NCI-H748 treated with DMSO at 0.1 percent for 48 hours (cell line): ENCODE measurements at regions not wholly inside any gene's neighbourhood (a gene's known extent, or its start where the extent isn't known, plus 50 kb on each side); places are given as distances from the start of the nearest gene placed in this dataset.

Source experiments
- DNase-seq: peaks from one replicate; lab custom pipeline; 2025; lab: John Stamatoyannopoulos, UW

DNA sequence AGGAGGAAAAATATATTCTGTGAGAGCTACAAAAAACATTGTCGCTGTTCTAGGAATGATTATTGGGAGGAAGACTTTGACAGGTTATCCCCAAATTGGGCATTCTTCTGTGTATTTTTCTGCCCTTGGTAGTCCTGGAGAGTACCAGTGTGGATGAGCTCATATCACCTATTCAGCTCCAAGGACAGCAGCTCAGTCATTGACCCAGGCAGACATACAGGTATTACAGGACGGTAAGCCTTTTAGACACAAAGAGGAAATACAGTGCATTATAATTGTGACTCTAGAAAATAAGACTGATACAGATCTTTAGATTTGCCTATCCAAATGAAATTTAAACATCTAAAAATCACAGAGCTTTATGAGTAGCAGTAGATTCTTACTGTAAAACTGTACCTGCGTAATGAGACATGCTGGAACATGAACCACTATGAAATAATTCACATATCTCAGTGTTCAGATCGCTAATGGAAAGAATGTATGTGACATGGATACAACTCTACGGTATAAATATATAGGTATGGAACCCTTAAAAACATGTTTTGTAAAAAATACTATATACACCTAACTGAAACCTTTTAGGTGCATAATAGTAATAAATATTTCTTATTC, 56.0 kb downstream of the PLK2 start:
- DNase-seq: no peak

DNA sequence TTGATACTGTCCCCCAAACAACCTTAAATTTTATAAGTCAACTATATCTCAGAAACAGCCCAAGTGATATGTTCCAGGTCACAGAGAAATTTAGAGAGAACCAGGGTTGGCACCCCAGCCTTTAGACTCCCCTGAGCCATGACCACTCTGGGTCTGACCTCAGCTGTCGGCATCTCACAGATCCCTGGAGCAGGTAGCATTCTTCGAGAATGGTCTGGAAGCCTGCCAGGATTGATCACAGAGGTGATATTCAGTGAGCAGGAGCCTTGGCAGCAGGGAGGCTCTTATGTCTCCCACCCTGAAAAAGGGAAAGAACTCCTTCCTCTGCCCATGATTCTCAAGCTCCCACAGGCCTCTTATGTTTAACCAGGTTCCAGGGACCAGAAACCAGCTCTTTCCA, 58.2 kb downstream of the PLK2 start:
- no peak for DNase-seq

DNA sequence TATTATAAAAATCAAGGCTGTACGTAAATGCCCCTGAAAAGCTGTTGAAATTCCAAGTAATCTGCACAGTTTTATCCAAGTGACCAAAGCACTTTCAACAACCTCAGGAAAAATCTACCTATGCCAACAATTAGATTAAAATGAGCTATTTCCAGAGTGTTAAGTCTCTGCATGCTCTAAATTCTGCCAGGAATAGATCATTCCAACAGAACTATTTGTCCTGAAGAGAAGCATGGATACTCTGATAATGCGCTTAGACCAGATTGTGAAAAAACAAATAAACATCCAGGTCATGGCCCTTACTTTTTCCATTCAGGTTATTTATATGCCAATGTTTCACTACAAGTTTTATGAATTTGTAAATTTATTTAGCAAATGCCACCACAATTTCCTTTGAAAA, 59.1 kb downstream of the PLK2 start:
- DNase-seq: no peak

DNA sequence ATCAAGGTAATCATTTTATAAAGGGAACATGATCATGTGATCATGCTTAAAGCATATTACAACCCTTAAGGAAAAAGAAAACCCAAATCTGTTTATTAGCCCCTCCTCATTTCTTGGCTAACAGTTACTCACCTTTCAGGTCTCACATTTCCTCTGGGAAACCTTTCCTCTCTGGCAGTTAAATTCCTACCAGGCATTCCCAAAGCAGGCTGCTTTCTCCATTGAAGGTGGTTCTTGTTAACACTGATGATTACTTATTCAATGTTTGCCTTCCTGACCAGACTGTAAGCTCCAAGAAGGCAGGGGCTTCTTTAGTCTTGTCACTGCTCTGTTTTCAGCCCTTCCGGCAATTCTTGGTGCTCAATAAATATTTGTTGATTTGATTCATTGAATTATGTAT, 59.9 kb downstream of the PLK2 start:
- DNase-seq: no peak

DNA sequence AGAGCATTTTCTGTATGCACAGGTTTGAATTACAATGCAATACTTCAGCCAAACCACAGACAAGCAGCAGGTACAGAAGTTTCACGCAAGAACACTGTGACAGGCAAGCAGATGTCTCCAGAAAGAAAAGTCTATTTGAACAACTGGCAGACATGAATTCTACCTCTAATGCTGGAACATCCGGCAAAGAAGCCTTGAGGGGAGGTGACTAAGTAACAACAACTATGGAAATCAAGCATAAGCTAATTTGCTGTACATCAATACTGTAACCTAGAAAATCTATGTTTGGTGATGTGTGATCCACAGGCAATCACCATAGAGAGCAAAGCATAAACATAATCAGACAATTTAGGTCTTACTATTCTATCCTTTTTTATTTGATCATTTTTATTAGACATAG, 65.5 kb downstream of the PLK2 start:
- DNase-seq: no peak

DNA sequence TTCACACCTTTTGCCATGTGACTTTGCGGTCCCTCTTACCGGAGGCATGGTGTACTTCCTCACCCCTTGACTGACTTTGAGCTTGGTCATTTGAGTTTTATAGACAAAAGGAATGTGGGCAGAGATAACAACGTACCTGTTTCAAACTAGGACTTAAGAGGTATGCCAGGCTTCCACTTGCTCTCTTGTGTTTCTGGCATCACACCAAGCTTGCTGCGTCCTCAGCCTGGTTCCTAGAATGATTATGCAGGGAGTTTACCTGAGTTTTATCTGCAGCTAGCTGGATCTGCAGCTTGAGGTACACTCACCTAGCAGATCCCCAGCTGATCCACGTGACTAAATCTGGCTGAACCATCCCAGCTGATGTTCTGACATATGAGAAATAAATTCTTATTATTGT, 66.2 kb downstream of the PLK2 start:
- no peak for DNase-seq

DNA sequence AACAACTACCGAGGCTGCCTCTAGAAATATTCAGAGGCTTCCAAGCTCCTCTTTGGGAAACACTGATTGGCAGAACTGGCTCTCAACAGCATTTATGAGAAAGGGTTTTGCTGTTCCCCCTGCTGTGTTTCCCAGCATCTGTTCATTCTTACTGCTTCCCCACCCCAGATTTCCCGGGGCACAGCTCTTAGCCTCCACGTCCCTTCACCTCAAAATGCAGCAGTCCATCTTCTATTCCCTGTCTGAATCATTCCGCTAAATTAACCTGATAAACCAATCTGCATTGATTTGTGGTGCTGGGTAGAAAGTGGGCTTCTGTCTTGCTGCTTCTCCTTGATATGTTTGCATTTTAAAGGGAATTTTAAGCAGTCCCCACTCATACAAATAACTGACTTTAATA, 67.4 kb downstream of the PLK2 start:
- no peak for DNase-seq

DNA sequence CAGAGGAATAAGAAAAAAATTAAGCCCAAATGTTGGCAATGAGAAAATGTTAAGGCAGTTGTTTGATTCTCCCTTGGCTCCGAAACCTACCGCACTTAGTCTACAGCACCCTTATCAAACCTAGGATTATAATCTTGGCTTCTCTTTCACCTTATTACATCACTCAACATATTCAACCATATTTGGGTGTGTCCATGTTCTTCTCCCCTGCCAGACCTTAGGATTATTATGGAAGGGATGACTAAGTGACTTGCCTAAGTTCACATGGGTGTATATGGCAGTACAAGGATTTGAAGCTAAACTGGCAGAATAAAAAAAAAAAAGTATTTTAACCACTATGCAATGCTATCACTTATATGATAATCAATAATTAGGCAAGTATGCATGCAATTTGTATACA, 76.4 kb downstream of the PLK2 start:
- no peak for DNase-seq

DNA sequence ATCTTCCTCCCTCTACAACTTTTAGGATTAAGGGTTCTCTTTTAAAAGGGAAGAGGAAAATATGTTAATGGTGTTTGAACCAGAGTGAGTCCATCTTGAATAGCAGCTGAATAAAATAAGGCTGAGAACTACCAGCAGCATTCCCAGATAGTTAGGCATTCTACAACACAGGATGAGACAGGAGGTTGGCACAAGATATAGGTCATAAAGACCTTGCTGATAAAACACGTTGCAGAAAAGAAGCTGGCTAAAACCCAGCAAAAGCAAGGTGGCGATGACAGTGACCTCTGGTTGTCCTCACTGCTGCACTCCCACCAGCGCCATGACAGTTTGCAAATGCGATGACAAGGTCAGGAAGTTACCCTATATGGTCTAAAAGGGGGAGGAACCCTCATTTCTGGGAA, 77.8 kb downstream of the PLK2 start:
- no peak for DNase-seq

DNA sequence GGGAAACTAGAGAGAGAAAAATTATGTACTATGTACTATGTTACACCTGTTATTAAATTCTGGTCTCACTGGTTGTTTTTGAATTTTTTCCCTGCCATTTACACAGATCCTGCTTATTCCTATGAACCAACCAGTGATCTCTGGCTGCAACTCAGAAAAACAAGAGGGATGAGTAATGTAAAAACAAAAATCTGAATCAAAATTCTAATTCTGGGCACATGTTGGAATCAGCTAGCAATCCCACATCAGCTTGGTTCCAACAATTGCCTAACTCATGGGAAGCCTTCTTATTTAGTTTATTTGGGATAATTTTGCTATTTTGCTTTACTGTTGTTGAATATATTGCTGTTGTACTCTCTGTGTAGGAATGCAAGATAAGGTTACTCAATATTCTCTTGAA, 78.3 kb downstream of the PLK2 start:
- DNase-seq: no peak

DNA sequence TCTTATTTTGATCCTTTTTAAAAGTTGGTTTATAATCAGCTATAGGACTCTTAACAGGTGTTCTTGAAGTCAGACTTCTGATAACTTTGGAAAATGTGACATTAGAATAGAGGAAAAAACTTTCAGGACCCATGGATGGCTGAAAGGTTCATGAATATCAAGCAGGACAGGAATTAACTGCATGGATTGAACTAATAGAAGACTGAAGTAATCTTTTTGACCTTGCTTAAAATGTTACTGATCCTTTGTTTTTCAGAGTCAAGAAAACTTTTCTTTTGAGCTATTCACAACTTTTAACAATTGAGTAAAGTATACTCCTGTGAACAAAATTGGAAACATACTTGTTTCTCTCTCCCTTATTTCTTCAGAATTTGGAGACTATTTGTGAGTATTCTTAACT, 79.2 kb downstream of the PLK2 start:
- DNase-seq: no peak

DNA sequence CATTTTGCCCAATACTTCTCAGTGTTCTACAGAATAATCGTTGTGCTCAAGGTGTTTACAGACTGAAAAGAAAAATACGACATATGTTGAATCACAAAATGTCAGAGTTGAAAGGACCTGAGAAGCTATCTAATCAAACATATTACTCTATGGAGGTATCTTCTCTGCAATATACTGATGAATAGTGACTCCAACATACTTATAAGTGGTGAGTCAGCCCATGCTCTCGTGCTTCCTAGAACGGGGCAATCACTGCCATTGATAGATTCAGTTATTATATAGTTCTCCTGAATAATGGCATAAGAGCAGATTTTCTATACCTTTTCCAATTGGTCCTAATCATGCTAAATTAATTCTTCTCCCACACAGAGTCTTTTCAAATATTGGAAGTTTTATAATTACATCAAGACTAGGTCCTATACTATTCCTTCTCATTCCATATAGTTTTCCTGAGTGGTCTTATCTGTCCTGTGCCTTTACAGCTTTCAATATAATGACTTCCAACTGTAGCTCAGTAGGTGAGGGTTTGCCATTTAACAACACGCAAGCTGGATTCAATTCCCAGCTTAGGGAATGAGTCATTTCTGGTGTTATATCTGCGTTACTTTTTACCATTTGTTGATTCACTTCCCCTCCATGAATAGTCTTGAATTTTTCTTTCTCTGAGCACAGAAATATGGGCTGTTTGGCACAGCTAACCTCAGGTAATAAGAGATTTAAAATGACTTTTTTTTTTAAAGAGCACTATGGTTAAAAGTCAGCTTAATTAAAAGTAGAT, 81.1 kb downstream of the PLK2 start:
- no peak for DNase-seq

DNA sequence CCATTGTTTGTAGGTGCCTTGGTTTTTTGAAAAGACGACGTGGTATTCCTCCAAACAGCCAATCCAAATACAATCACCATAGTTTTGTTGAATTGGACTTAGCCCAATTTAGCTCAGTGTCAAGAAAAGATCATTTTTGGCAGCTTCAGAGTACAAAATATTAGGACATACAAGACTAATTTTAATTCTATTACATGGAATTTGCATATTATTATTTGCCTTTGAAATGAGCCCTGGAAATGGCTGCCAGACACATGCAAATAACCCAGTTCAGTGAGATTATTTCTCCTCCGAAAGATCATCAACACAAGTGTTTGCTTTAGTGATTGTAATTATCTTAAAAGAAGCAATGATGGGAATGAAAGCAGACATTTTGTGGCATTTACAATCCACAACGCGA, 89.3 kb downstream of the PLK2 start:
- no peak for DNase-seq

DNA sequence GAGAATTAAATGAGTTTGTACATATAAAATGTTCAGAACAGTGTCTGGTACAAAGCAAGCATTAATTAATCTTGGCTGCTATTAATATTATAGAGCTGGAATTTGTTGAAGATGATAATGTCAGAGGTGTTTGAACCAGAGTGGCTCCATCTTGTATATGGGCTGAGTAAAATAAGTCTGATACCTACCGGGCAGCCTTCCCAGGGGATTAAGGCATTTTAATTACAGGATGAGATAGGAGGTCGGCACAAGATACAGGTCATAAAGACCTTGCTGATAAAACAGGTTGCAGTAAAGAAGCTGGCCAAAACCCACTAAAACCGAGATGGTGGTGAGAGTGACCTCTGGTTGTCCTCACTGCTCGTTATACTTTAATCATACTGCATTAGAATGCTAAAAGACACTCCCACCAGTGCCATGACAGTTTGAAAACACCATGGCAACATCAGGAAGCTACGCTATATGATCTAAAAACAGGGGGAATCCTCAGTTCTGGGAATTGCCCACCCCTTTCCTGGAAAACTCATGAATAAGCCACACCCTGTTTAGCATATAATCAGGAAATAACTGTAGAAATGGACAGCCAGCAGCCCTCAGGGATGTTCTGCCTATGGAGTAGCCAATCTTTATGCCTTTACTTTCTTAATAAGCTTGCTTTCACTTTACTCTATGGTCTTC, 90.2 kb downstream of the PLK2 start:
- DNase-seq: no peak

DNA sequence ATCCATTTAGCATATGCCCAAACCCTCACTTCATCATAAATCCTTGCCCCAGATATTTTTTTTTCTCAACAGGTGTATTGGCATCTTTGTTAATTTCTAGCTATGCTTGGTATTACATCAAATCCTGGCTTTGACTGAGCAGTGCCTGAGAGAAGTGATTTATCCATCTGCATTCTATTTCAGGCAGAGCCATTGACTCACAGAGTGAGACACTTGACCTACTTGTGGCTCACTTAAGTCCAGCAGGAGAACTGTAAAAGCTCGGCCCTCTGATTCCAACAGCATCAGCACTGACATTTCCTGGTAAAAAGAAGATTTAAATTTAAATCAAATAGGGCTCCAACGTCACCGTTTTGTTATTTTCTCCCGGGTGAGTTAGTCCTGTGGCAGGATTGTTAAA, 93.4 kb downstream of the PLK2 start:
- no peak for DNase-seq

DNA sequence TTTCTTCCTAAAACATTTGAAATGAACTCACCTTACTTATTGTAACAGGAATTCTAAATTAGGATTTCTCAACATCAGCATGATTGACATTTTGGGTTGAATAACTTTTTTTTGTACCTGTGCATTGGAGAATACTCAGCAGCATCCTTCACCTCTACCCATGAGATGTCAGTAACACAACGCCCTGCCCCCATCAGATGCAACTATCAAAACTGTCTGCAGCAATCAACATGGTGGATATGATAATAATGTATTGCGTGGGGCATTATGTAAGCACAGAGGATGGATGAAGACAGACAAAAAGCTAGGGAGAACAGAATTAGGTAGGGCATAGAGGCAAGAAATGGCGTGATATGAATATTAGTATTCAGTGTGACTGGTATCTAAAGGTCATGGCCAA, 94.1 kb downstream of the PLK2 start:
- no peak for DNase-seq

DNA sequence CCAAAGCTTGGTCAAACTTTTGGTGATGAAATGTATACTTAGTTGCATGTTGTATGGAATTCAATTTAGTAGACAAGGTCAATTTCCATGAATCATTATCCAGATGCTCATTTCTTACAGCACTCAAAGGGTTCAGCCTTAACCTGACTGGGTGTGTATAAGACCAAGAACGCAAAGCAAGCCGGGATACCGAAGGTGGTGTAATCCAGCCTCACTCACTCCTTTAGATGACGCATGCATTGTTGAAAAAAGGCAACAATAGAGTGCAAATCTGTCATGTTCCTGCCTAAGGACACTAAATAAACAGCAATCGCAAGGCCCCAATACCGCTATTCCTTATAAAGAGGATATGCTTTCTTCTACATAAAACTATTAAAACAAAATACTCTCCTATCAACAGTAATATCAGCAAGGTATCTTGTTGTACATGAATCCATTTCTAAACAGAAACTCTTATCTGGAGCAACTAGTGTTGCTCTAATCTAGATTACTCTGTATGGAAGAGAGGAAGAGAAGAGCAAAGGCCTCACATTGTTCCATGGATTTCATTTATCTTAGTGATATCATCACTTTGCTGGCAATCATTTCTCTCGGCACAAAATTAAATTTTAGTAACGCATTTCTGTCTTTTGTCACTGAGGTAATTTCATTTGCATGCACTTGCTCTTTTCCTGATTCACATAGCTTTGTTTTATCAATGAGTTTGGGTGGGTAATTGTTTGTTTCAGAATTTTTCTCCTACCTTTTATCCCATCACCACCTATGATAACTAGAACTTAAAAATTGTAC, 96.2 kb downstream of the PLK2 start:
- no peak for DNase-seq

DNA sequence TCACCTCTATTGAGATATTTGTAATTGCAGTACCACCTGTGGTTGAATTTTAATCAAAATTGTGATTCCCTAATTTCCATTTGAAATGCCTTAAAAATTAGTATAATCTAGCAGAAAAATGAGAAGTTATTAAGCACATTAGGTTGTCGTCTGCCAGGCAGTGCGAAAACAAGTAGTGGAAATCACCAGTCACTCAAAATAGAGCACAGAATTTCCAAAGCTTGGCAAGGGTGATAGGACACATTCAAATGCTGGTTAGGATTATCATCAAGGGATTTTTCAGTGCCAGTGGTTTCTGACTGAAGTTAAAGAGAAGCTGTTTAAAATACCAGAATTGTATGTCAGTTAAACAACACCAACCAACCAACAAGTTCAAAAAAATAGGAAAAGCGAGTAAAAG, 97.8 kb downstream of the PLK2 start:
- DNase-seq: no peak

DNA sequence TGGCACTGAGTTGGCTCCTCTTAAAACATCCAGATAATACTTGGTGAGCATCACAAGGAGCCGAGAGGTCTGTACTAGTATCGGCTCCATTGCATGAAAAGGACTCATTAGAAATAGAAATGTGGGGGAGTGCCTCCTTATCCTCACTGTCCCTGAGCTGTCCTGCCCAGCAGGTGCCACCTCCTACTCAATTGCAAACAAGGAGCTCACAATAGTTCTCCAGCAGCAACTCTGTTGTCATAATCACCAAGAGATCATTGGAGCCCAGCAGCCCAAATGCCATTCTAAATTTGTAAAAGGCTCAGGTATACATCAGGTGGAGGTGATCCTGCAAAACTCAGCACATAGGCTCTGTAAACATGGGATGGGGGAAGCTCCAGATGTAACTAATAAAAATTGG, 99.1 kb downstream of the PLK2 start:
- no peak for DNase-seq

DNA sequence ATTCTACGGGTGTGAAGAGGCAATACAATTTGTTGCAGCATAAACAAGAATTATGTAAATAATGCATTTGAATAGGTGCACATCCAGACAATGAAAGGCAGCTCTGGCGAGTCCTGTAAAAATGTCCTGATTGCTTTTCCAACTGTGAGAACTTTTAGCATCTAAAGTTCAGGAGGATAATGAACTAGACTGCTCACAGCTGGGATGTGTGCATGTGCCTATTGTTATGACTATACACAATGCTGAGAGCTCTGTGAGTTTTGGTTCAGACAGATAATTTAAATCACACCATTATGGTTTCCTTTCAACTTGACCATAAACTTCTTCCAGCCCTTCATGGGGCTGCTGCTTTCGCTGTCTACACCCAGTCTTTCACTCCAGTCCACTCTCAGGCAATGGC, 99.9 kb downstream of the PLK2 start:
- DNase-seq: no peak

DNA sequence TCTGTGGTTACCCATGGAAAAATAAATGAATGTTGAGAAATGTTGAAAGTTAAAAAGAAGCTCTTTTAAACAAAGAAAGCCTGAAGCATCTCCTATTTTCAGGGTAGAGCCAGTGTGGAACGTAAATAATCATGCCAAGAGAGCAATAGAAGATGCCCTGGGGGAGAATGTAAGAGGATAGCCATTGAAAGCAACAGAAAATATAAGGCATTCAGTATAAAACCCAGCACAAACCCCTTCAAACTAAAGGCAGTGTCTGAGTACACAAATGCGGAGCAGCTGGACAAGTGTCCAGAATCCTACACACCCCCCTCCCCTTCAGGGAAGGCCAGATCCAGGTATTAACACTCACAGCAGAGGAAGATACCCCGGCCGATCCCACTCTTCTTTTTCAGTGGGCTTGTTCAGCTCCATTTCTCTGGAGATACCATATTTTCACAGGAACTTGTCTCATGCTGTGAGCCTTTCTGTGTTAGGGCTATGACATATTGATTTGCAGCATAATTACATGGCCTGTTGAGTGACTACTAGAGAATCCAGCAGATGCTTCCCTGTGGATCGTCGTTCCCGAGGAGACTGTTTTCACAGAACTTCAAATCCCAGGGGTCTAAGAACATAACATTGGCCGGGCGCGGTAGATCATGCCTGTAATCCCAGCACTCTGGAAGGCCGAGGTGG, 101.2 kb downstream of the PLK2 start:
- no peak for DNase-seq

DNA sequence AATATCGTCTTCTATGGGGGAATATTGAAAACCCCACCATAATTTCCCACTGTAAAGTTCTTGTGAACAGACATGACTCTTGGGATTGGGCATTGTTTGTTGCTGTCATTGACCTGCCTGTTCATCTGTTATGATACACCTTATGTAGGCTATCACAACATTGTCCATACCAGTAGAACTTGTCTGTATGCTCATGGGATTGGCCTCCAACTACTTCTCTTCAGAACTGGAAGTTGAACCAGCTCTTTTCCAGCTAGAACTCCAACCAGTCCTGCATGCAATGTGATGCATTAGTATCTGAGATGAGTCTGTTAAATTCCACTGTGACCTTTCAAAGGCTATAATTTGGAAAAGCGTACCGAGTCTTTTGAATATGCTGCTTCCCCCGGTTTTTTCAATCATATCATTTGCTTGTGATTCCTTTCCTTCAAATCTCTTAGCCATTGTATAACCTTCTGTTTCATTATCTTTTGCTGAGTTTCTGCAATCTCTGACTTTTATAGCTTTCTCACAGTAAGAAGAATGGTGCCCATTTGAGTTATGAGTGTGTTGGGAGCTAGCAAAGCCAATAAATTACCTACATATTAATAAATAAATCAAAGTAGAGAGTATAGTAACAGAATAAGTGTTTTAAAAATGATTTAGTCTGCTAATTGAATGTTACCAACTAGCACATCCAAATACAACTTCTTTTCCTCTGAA, 101.9 kb downstream of the PLK2 start:
- DNase-seq: no peak
